ENCODE measurements at regions not wholly inside any gene's neighbourhood (a gene's known extent, or its start where the extent isn't known, plus 50 kb on each side); places are given as distances from the start of the nearest gene placed in this dataset.

DNA sequence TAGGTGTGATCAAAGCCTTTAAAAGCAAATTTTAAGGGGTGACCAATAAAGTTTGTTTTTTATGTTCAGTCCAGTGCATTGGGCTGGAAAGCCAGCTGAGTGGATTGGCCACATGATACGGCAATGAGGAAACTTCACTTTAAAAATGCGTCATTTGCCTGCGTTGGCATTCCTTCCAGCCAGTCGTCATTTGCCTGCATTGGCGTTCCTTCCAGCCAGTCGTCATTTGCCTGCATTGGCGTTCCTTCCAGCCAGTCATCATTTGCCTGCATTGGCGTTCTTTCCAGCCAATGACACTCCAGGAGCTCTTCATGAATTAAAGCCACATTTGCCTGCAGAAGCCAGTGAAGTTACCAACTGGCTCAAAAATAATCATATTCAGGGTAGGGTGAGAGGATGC, 378.6 kb downstream of the SMOC2 start:
- TF ChIP-seq GABPA (IDR thresholded peaks at IDR 0.05 in 1 of 2, conservative IDR thresholded peaks at IDR 0.05 in 1 of 2) (no peak), REST (IDR thresholded peaks at IDR 0.05) (no peak), YY1 (IDR thresholded peaks at IDR 0.05) (no peak), EGR1 (IDR thresholded peaks at IDR 0.05; ENCODE audit: low read depth in 2 of 2) (no peak), RAD21 (IDR thresholded peaks at IDR 0.05) (no peak)
- TF ChIP-seq, protein P1, sequence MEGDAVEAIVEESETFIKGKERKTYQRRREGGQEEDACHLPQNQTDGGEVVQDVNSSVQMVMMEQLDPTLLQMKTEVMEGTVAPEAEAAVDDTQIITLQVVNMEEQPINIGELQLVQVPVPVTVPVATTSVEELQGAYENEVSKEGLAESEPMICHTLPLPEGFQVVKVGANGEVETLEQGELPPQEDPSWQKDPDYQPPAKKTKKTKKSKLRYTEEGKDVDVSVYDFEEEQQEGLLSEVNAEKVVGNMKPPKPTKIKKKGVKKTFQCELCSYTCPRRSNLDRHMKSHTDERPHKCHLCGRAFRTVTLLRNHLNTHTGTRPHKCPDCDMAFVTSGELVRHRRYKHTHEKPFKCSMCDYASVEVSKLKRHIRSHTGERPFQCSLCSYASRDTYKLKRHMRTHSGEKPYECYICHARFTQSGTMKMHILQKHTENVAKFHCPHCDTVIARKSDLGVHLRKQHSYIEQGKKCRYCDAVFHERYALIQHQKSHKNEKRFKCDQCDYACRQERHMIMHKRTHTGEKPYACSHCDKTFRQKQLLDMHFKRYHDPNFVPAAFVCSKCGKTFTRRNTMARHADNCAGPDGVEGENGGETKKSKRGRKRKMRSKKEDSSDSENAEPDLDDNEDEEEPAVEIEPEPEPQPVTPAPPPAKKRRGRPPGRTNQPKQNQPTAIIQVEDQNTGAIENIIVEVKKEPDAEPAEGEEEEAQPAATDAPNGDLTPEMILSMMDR (IDR thresholded peaks at IDR 0.05; ENCODE audit: low read depth, low read length, missing input control): no peak

All from liver (tissue), 3 donors.